HG03521 (cell line): ENCODE measurements at regions not wholly inside any gene's neighbourhood (a gene's known extent, or its start where the extent isn't known, plus 50 kb on each side); places are given as distances from the start of the nearest gene placed in this dataset.

Experiments used
- ATAC-seq: cut with Tn5 transposase; IDR thresholded peaks from one replicate; pipeline ENCODE4 v1.9.1; 2021; ENCODE audit warnings: mild to moderate bottlenecking, moderate library complexity; ENCODE audit not compliant: unreplicated experiment

- no peak for ATAC-seq
Observed at GRCh38 chr15:69624155-69624520, 171.5 kb downstream of the RPLP1 start.

DNA sequence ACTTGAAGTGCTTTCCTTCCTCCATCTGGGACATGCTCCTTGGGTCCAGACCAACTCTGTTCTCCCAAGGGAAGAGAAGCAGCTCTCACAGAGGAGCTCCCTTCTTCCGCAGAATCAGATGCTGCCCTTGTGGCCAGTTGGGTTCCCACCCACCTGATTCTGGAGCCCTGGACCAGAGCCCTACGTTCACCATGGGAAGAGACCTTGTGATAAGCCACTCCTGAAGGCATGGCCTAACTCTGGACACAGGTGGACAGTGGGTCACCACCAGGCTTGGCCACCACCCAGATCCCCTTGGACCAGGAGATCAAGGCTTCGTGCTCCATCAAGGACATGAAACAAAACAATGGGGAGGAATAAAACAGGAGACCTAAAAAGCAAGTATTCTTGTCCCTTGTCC, 172.2 kb downstream of the RPLP1 start:
- no peak for ATAC-seq

DNA sequence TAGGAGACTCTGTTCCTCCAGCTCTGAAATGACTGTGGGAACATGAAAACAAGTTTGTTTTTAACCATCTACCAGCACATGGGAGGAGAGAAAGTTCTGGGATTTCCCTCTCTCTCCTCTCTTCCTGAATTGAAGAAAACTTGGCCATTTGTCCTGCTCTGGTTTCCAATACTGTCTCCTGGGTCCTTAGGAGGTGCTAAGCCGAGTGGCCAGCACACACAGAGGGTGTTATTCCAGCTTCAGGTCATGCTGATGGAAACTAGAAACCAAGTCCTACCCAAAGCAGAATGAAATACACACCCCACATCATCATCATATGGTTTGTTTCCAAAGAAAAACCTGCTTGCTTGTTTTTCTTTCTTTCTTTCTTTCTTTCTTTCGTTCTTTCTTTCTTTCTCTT, 172.7 kb downstream of the RPLP1 start:
- no peak for ATAC-seq

- ATAC-seq: no peak
Observed at GRCh38 chr15:69626095-69627066, 173.8 kb downstream of the RPLP1 start.

DNA sequence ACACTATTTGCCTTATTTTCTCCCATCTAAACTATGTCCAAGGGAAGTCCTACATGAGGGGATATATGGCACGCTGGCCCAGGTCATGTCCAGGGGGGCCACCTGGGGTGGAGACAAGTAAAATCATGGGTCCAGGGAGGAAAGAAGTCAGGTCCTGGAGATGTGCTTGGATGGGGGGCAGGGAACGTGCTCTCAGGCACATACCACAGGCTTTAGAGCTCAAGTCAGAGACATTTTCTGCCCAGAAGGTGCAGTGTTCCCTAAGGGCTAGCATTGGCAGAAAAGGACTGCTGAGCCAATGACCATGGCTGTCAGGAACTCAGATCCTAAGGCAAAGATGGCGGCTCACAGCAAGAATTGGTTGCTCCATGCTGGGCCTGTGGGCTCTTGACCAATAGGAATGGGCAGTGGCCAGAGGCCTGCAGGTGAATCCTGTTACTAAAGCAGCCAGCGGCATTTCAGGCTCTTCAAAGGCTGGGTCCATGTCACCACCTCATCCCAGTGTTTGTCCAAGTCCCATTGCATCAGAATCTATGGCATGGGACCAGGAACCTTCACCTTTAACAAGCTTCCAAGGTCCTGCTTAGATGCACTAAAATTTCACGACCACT, 175.0 kb downstream of the RPLP1 start:
- ATAC-seq: no peak

- ATAC-seq: no peak
Observed at GRCh38 chr15:69628256-69629093, 175.9 kb downstream of the RPLP1 start.

- ATAC-seq: no peak
Observed at GRCh38 chr15:69629631-69630161, 177.1 kb downstream of the RPLP1 start.

GRCh38 chr15:69631005-69631404, 178.4 kb downstream of the RPLP1 start:
- no peak for ATAC-seq

DNA sequence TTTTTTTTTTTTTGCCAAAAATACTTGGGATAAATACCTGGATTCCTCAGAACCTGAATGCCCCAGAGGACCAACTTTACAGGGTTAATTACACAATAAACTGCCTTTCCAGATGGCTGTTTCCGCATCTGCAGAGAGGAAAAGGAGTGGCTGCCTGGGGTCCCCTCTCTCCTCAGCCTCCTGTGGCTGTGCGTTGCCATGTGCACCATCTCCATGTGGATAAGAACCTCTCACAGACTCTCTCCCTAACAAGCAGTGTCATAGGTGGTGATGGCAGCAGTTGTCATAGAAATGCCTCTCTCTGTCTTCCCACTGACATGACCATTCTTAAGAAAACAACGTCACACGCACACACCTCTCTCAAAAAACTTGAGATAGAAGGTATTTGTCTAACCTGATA, 179.4 kb downstream of the RPLP1 start:
- ATAC-seq: no peak

DNA sequence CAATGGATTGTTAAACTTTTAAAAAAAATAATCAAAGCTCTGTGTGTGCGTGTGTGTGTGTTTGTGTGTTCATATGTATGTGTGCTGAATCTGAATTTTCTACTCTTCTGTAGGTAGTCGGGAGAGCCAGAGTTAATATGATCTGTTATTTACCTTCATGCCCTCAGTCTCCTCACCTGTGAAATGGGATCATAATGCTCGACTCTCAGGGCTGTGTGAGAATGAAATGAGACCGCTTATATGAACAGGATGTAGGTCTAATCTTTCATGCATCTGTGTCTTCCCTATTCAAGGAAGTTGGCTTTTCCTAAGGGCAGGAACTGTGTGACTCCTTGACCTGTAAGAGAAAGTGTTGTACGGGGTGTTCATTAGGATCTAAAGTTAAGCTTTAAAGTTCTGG, 182.2 kb downstream of the RPLP1 start:
- no peak for ATAC-seq

DNA sequence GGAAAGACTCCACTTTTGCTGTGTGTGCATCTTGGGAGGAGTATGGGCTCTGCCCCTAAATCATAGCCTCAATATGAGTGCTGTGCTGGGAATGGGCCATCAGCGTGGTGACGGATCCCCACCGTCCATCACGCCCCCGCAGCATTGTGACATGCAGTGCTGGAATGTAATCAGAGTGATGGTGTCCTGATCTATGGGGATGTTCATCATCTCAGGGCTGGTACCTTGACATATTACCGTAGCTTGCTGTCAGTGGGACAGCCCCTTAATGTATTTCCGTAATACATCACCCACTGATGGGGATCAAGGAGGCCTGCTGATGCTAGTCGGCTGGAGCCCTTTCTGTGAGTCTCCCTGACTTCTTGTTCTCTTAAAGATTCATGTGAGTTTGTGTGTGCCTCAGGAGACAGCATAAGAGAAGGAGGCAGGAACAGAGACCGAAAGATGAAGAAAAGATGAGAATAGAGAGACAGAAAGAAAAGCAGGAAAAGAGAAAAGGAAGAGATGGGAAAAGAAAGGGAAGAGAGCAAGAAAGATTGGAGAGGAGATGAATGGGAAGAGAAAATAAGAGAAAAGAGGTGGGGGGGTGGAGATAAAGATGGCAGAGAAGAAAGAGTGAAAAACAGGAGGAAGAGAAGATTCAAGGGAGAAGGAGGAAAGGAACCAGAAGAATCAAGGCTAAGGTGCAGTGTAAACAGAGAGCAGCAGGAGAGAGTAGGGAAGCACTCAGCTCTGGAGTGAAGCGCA, 183.7 kb downstream of the RPLP1 start:
- no peak for ATAC-seq

DNA sequence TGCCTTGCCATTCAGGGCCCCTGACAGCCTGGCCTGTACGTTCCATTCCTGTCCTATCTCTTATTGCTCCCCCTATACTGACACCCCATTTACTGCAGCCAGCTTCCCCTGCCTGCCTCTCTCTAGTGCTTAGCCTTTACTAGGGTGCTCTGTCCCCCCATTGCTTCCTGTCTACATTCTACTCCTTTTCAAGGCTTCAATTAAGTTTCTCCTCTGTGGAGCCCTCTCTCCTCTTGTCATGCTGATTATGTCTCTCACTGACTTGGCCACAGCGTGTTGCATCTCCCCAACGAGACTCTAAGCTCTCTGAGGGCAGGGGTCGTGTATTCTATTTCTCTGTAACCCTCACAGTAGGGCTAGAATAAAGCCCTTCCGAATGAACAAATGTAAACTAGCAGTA, 185.2 kb downstream of the RPLP1 start:
- ATAC-seq: no peak

GRCh38 chr15:69643476-69643875, 190.9 kb downstream of the RPLP1 start:
- no peak for ATAC-seq

- ATAC-seq: no peak
Observed at GRCh38 chr15:69643971-69644370, 191.4 kb downstream of the RPLP1 start.

GRCh38 chr15:69644876-69645275, 192.3 kb downstream of the RPLP1 start:
- ATAC-seq: no peak

DNA sequence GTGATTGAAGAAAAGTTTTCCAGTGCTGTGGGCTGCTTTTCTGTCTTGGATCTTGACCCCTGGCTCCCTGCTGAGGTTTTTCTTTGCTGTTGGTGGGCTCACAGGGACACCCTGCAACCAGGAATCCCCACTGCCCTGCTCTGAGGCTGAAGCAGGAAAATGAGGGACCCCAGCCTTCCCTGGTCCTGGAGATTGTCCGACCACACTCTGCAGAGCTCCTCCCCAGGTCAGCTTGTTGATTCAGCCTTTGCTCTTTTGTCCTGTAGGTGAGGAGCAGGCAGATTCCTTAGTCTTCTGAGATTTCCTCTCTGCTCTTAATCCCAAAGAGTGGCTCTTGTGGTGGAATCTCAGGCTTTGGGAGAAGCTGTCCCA, 194.5 kb downstream of the RPLP1 start:
- ATAC-seq: no peak

GRCh38 chr15:69648212-69648611, 195.6 kb downstream of the RPLP1 start:
- no peak for ATAC-seq

DNA sequence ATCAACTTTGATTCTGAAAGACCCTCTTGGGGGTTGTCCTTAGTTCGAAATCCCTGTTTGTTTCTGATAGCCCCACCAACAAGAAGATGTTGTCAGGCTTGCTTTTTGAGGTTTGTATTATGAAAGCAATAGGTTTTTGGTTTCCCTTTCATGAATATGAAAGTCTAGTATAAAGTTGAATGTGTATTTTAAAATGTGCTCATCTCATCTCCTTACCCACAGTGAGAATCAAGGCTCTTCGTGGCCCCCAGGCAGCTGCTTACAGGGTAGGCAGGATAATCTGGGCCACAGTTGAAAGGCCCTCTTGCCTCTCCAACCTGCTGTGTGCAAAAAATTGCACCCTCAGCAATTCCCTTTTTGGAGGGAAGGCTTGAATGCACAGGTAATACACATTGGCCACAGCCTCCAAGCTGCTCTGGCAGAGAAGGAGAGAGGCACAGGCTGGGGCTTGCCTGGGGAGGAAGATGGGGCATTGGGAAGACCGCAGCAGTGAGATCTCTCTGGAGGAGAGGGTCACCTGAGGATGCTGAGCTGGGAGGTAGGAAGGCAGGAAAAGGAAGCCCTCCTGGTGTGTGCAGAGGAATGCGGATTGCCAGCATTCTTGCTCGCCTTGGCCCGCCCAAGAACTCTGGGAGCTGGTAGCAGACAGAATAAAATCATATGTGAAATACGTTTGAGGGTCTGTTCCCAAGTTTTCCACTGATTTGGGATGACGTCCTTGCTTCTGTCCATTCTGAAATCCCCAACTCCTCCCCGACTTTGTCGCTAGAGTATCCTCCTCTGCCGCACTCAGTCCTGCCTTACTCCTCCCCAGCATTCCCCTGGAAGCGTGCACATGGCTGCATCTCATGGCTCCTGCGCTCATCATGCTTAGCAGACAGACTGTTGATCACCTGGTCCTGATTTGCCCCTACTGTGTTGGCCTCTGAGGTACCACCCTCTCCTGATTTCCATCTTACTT, 196.4 kb downstream of the RPLP1 start:
- ATAC-seq: no peak

GRCh38 chr15:69652293-69652692, 199.7 kb downstream of the RPLP1 start:
- ATAC-seq: no peak
